Fibroblast of skin of left biceps (primary cell): ENCODE measurements at regions not wholly inside any gene's neighbourhood (a gene's known extent, or its start where the extent isn't known, plus 50 kb on each side); places are given as distances from the start of the nearest gene placed in this dataset.

Experiments
- DNase-seq, 2 experiments: peaks; one replicate each; pipeline ENCODE4 v3.0.0-alpha.2; 2013; ENCODE audit warnings: low read depth in 2 of 2

DNA sequence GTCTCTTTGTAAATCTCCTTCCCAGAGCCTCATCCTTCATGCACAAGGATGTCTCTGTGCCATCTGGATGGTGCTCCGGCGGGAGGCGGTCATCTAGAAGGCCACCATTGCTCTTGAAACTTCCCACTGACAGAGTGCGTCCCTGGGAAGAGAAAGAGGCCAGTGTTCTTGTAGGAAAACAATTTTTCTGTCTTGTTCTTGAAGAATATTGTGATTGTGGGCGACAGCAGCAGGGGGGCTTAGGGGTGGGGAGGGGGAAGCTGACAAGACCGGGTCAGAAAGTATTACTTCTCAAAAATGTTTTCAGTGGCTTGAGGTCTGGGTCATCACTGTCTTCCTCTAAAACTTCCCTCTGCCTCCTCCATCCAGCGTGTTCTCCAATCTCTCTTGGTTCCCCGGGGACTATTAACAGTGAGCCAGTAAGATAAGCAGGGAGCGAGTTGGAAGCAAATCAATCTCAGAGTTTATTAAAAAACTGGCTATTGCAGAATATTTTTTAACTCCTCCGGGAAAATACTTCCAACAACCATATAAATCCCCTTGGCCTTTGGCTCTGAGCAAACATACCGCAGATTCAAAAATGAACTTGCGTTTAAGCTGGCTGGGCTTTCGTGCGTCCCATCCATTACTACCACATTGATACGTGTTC is 597.8 kb upstream of the MGMT start:
- DNase-seq, result peak; percentile 13 to 20

- DNase-seq, result no peak
Observed at GRCh38 chr10:128870830-128871597, 596.0 kb upstream of the MGMT start.

GRCh38 chr10:128871671-128872231 is 595.3 kb upstream of the MGMT start:
- no peak for DNase-seq

- no peak for DNase-seq
Observed at GRCh38 chr10:128873411-128874054, 593.5 kb upstream of the MGMT start.

GRCh38 chr10:128874331-128874730 is 592.7 kb upstream of the MGMT start:
- no peak for DNase-seq

DNA sequence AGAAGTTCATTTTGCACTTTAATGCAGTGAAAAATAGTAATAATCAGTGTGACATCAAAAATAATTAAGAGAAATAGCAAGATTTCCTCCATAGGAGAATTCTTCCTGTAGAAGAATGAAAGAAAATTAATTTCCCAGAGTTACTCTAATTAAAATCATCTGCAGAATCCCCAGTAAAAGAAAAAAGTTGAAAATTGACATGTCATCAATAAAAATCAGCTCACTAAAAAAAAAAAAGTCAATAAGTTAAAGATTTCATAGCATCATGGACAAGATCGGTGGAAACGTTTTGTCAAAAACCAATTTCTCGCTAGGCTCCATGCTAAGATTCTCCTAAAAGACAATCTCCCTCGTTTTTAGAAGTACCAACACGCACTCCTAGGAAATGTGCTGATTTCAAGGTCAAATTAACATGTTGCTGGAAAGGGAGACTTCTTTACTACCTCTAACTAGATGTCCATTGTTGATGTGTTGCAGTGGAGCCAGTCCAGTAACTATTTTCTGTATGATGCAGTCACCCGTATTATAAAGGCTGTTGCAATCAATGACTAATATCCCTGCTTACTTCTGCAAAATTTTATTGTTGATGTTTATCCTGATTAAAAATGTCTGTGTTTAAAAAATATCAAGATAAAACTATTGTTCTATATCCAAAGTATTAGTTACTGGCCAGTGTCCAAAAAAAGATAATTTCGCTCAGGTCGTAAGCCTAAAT is 591.9 kb upstream of the MGMT start:
- DNase-seq, result no peak

DNA sequence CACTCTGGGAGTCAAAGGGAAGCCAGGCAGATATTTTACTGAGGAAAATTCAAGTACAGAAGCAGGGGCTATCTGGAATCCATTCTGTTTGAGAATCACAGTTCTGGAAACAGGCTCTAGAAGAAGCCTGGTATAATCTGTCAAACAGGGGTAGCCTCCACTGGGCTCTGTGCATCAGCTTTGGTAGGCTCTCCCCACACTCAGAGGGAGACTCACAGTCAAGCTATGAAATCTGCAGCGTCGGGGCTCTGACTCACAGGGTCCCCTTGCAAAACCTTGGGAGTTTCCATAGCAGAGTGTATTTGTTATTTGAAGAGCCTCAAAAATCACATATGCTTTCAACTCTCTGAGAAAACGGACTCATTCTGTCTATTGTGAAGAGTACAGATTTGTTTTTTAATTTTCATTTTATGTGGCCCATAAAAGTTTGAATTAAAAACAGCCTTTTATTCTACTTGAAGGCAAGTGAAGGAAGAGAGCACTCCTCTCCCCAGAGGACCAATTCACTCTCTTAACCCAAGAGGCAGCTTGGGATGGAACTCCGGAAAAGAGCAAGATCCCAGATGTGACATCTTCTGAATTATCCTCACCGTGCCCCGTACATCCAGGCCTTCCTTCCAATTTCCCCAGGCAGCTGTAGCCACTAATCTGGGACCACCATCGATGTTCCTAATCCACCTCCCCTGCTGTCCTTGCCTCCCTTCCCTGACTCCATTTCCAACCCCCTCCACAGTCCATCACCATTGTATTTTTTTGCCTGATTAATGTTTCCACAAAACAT is 590.9 kb upstream of the MGMT start:
- peak; percentile 39 to 49 for DNase-seq

GRCh38 chr10:128877141-128877540 is 589.9 kb upstream of the MGMT start:
- no peak for DNase-seq

- no peak for DNase-seq
Observed at GRCh38 chr10:128877936-128878335, 589.1 kb upstream of the MGMT start.

- no peak for DNase-seq
Observed at GRCh38 chr10:128879030-128879429, 588.0 kb upstream of the MGMT start.

GRCh38 chr10:128879441-128880140 is 587.5 kb upstream of the MGMT start:
- DNase-seq, result no peak

GRCh38 chr10:128880159-128880725 is 586.8 kb upstream of the MGMT start:
- no peak for DNase-seq

- no peak for DNase-seq
Observed at GRCh38 chr10:128881086-128881485, 586.0 kb upstream of the MGMT start.

- DNase-seq, result no peak
Observed at GRCh38 chr10:128883231-128884032, 583.6 kb upstream of the MGMT start.

DNA sequence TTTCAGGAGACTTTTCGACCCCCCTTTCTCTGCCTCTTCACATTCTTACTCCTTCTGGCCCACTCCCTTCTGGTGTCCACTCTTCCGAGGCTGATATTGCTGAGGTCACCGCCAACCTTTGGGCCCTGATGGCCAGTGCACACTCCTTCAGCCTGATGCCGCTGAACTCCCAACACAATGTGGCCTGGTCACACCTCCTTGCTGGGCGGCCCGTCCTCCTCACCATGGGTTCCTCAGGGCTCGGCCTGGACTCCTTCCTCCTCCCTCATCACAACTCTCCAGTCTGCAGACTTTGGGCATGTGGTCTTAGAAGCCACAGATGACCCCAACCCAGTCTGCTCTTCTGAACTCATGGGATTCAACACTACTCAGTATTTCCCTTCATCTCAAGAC is 583.0 kb upstream of the MGMT start:
- no peak for DNase-seq

GRCh38 chr10:128884496-128885072 is 582.5 kb upstream of the MGMT start:
- DNase-seq, result no peak

GRCh38 chr10:128885573-128886555 is 581.2 kb upstream of the MGMT start:
- DNase-seq, result no peak

DNA sequence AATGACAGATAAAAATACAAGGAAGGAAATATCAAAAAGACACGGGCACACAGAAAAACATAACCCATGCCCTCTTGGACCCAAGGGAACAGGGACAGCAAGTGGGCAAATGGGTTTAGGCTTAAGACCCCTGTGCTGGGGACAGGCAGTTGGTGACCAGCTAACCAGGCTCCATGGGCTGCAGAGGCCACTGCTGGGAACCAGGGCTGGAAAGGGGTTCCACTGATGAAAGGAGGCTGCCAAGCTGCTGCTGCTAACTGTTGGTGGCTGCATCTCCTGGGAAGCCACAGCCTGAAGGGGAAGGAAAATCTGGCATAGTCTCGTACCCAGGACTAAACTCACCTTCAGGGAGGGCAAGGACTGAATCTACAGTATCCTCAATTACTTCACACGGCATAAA is 579.2 kb upstream of the MGMT start:
- DNase-seq, result no peak
